ENCODE measurements at regions not wholly inside any gene's neighbourhood (a gene's known extent, or its start where the extent isn't known, plus 50 kb on each side); places are given as distances from the start of the nearest gene placed in this dataset.

DNA sequence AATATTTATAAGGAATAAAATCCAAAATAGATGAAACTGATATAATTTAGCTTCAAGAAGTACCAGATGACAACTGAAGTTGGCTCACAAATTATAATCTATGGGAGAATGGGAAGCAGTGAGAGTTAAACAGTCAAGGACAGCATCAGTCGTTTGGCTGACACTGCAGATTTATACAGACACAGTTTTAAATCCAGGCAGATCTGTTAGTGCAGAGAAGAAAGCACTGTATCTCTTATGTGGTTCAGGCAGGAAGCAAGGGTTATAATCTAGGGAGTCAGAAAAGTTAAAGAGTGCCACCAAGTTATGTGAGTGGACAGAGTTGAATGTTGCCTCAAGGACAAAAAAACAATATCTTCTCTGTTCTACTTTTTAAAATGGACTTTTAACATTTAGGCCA is 880.2 kb downstream of the TSN start:
- TF ChIP-seq, protein P1, sequence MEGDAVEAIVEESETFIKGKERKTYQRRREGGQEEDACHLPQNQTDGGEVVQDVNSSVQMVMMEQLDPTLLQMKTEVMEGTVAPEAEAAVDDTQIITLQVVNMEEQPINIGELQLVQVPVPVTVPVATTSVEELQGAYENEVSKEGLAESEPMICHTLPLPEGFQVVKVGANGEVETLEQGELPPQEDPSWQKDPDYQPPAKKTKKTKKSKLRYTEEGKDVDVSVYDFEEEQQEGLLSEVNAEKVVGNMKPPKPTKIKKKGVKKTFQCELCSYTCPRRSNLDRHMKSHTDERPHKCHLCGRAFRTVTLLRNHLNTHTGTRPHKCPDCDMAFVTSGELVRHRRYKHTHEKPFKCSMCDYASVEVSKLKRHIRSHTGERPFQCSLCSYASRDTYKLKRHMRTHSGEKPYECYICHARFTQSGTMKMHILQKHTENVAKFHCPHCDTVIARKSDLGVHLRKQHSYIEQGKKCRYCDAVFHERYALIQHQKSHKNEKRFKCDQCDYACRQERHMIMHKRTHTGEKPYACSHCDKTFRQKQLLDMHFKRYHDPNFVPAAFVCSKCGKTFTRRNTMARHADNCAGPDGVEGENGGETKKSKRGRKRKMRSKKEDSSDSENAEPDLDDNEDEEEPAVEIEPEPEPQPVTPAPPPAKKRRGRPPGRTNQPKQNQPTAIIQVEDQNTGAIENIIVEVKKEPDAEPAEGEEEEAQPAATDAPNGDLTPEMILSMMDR (IDR thresholded peaks at IDR 0.05) = no peak
- TF ChIP-seq EZH2 (IDR thresholded peaks at IDR 0.05) = no peak

Measured in neural progenitor cell (in vitro differentiated cells).